LNCaP clone FGC (cell line): ENCODE measurements at regions not wholly inside any gene's neighbourhood (a gene's known extent, or its start where the extent isn't known, plus 50 kb on each side); places are given as distances from the start of the nearest gene placed in this dataset.

Source experiments
- DNase-seq: peaks from one replicate; pipeline ENCODE4 v3.0.0-alpha.2; 2011; ENCODE audit warnings: low read depth
- H3K4me3 ChIP-seq: 2 replicates; pipeline ENCODE4 v1.5.1; 2011; ENCODE audit warnings: mild to moderate bottlenecking, low read depth, low read length, control low read depth
- CTCF ChIP-seq: IDR thresholded peaks from 2 replicates; pipeline ENCODE4 v1.5.1; 2012; ENCODE audit warnings: mild to moderate bottlenecking; ENCODE audit not compliant: control insufficient read depth, insufficient read depth; ENCODE audit errors: extremely low read depth

GRCh38 chr17:33371377-33371776 lies 78.3 kb upstream of the ASIC2 start:
- no peak for DNase-seq
- no peak overlapping the region for H3K4me3 ChIP-seq
- no peak for TF ChIP-seq CTCF

GRCh38 chr17:33373273-33373672 lies 80.2 kb upstream of the ASIC2 start:
- H3K4me3 ChIP-seq = no peak overlapping the region

GRCh38 chr17:33375103-33375502 lies 82.0 kb upstream of the ASIC2 start:
- no peak for DNase-seq
- no peak overlapping the region for H3K4me3 ChIP-seq
- TF ChIP-seq CTCF = no peak

More at GRCh38 chr17:33373273-33373672, 80.2 kb upstream of the ASIC2 start:
- no peak for DNase-seq
- no peak for TF ChIP-seq CTCF

DNA sequence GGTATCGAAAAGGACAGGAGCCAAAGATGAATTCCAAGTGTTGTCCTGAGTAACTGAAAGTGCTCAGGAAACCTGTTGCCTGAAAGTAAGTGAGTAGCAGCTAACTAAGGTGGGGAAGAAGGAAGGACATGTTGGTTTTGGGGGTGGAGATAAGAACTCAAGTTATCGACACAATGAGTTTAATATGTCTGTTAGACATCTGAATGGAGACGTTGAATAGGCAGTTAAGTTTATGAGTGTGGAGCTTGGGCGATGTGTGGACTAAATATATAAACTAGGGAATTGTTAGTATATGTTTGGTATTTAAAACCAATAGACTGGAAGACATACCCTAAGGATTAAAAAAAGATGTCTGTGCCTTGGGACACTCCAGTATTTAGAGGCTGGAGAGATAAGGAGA lies 82.7 kb upstream of the ASIC2 start:
- no peak for TF ChIP-seq CTCF
- no peak for DNase-seq
- no peak overlapping the region for H3K4me3 ChIP-seq

DNA sequence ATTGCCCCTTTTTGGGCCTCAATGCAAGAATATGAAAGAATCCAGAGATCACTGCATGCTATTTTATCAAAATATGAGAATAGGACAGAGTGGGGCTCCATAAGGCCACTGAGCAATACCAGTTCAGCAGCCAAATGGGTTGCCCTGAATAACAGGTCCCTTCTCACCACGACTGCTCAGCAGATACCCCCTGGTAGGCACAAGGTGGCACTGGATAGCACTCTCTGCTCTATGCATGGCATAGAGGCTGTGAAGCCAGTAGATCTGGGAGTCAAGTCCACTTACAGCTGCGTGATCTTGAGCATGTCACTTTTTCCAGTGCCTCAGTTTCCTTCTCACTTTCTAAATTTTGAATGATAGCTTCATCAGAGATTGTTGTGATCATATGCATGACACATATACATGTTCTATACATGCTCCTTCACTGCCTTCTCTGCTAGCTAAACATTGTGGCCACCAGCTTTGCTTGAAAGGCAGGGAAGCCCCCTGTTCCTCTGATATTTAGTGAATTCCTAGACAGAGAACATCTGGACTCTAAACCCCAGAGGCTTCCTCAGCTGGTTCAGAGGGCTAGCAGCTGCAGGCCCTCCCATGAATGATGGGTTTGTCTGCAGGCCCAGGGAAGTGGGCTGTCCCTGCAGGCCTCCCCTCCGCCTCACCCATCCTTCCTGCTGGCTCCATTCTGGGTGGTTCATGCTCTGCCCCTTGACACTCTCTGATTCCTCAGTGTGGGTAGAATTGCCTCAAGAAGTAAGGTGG lies 84.9 kb upstream of the ASIC2 start:
- 0 out of 2 replicates have a peak, but pooled peaks have one; percentile 19 for TF ChIP-seq CTCF
- no peak for DNase-seq
- no peak overlapping the region for H3K4me3 ChIP-seq

- DNase-seq = no peak
- H3K4me3 ChIP-seq = no peak overlapping the region
- no peak for TF ChIP-seq CTCF
Measured at GRCh38 chr17:33381201-33381600, 88.1 kb upstream of the ASIC2 start.
